ENCODE measurements at regions not wholly inside any gene's neighbourhood (a gene's known extent, or its start where the extent isn't known, plus 50 kb on each side); places are given as distances from the start of the nearest gene placed in this dataset.
"Not testable (repeated sequence)": the region's sequence is repeated elsewhere in the genome, so short reads cannot be mapped to it uniquely, and the experiment has no call there.

- H3K27me3 ChIP-seq (ENCODE audit: control insufficient read depth, extremely low read depth, insufficient read depth, low read length); H3K9me3 ChIP-seq (ENCODE audit: control insufficient read depth, low read depth, low read length); dilution Hi-C loops (cut with MboI; ENCODE audit: extremely low pct_ligation_motif_present, low sequenced_read_pairs); H3K36me3 ChIP-seq (ENCODE audit: control insufficient read depth in 2 of 2, extremely low read depth in 1 of 2, insufficient read depth in 2 of 2, low read length in 2 of 2); H4K20me1 ChIP-seq (ENCODE audit: control insufficient read depth, extremely low read depth, insufficient read depth, low read length); H3K9me1 ChIP-seq (ENCODE audit: control insufficient read depth, extremely low read depth, insufficient read depth, low read length); FAIRE-seq; H3K4me2 ChIP-seq (ENCODE audit: control insufficient read depth, extremely low read depth, insufficient read depth, low read depth, low read length); H3K27ac ChIP-seq (ENCODE audit: control insufficient read depth, insufficient read depth, low read length); H2AFZ ChIP-seq (ENCODE audit: control insufficient read depth, low read length); H3K79me2 ChIP-seq (ENCODE audit: control insufficient read depth, insufficient read depth, low read length); H3K9ac ChIP-seq (ENCODE audit: control insufficient read depth, extremely low read depth, insufficient read depth, low read length); H3K4me3 ChIP-seq (ENCODE audit: control insufficient read depth in 2 of 3, extremely low read depth in 1 of 3, insufficient read depth in 2 of 3, low read depth in 1 of 3, low read length in 3 of 3); DNase-seq (ENCODE audit: low read depth, low spot score); H3K4me1 ChIP-seq (ENCODE audit: control insufficient read depth, extremely low read depth, insufficient read depth, low read length): not testable (repeated sequence)
These were observed 345.3 kb downstream of the SRGAP2C start for GRCh38 chr1:121530026-121530425.

GRCh38 chr1:121531747-121532146 is 347.0 kb downstream of the SRGAP2C start:
- H3K27me3 ChIP-seq (ENCODE audit: control insufficient read depth, extremely low read depth, insufficient read depth, low read length); H3K79me2 ChIP-seq (ENCODE audit: control insufficient read depth, insufficient read depth, low read length); H3K9ac ChIP-seq (ENCODE audit: control insufficient read depth, extremely low read depth, insufficient read depth, low read length); DNase-seq (ENCODE audit: low read depth, low spot score); H3K9me1 ChIP-seq (ENCODE audit: control insufficient read depth, extremely low read depth, insufficient read depth, low read length); H4K20me1 ChIP-seq (ENCODE audit: control insufficient read depth, extremely low read depth, insufficient read depth, low read length); dilution Hi-C loops (cut with MboI; ENCODE audit: extremely low pct_ligation_motif_present, low sequenced_read_pairs); H3K4me1 ChIP-seq (ENCODE audit: control insufficient read depth, extremely low read depth, insufficient read depth, low read length); H3K4me2 ChIP-seq (ENCODE audit: control insufficient read depth, extremely low read depth, insufficient read depth, low read depth, low read length); FAIRE-seq; H3K36me3 ChIP-seq (ENCODE audit: control insufficient read depth in 2 of 2, extremely low read depth in 1 of 2, insufficient read depth in 2 of 2, low read length in 2 of 2); H2AFZ ChIP-seq (ENCODE audit: control insufficient read depth, low read length); H3K9me3 ChIP-seq (ENCODE audit: control insufficient read depth, low read depth, low read length); H3K4me3 ChIP-seq (ENCODE audit: control insufficient read depth in 2 of 3, extremely low read depth in 1 of 3, insufficient read depth in 2 of 3, low read depth in 1 of 3, low read length in 3 of 3); H3K27ac ChIP-seq (ENCODE audit: control insufficient read depth, insufficient read depth, low read length): not testable (repeated sequence)

- H3K9me3 ChIP-seq (ENCODE audit: control insufficient read depth, low read depth, low read length); H3K4me2 ChIP-seq (ENCODE audit: control insufficient read depth, extremely low read depth, insufficient read depth, low read depth, low read length); H3K79me2 ChIP-seq (ENCODE audit: control insufficient read depth, insufficient read depth, low read length); H4K20me1 ChIP-seq (ENCODE audit: control insufficient read depth, extremely low read depth, insufficient read depth, low read length); FAIRE-seq; dilution Hi-C loops (cut with MboI; ENCODE audit: extremely low pct_ligation_motif_present, low sequenced_read_pairs); H3K4me1 ChIP-seq (ENCODE audit: control insufficient read depth, extremely low read depth, insufficient read depth, low read length); H2AFZ ChIP-seq (ENCODE audit: control insufficient read depth, low read length); H3K9me1 ChIP-seq (ENCODE audit: control insufficient read depth, extremely low read depth, insufficient read depth, low read length); H3K27me3 ChIP-seq (ENCODE audit: control insufficient read depth, extremely low read depth, insufficient read depth, low read length); DNase-seq (ENCODE audit: low read depth, low spot score); H3K9ac ChIP-seq (ENCODE audit: control insufficient read depth, extremely low read depth, insufficient read depth, low read length); H3K27ac ChIP-seq (ENCODE audit: control insufficient read depth, insufficient read depth, low read length); H3K4me3 ChIP-seq (ENCODE audit: control insufficient read depth in 2 of 3, extremely low read depth in 1 of 3, insufficient read depth in 2 of 3, low read depth in 1 of 3, low read length in 3 of 3); H3K36me3 ChIP-seq (ENCODE audit: control insufficient read depth in 2 of 2, extremely low read depth in 1 of 2, insufficient read depth in 2 of 2, low read length in 2 of 2): not testable (repeated sequence)
These were observed 353.4 kb downstream of the SRGAP2C start for GRCh38 chr1:121538148-121538547.
